K562 (cell line): ENCODE measurements at regions not wholly inside any gene's neighbourhood (a gene's known extent, or its start where the extent isn't known, plus 50 kb on each side); places are given as distances from the start of the nearest gene placed in this dataset.
A peak's percentile ranks its signal among the peaks of the same experiment; 100 is the strongest.

ENCODE experiments used
- ADNP ChIP-seq: fragments of 200-800 bp; sonication (Bioruptor generic); IDR thresholded peaks from 2 replicates; pipeline ENCODE4 v1.6.1; 2016; ENCODE audit warnings: missing genetic modification characterization, missing compliant biosample characterization
- FOS ChIP-seq: IDR thresholded peaks from 3 replicates; pipeline ENCODE4 v1.6.1; 2011; ENCODE audit not compliant: insufficient read length; ENCODE audit errors: extremely low read depth
- FOXM1 ChIP-seq, 2 experiments: fragments of 450-650 bp in 1 of 2; sonication (generic) in 1 of 2; formaldehyde crosslinking in 1 of 2; IDR thresholded peaks; 2 replicates each; pipeline versions ENCODE4 v1.6.1 to v1.9.0; 2017 to 2022; ENCODE audit warnings: low read depth in 2 of 2, mild to moderate bottlenecking in 2 of 2, missing genetic modification reagents in 1 of 2, moderate library complexity in 1 of 2
- GATA2 ChIP-seq: sonication (generic); formaldehyde crosslinking; IDR thresholded peaks from 2 replicates; pipeline ENCODE4 v1.4.0; 2020; ENCODE audit warnings: mild to moderate bottlenecking, missing genetic modification reagents
- HDAC1 ChIP-seq, 2 experiments: fragments of 450-650 bp; IDR thresholded peaks; 2 replicates each; pipeline ENCODE4 v1.6.1; 2016 to 2017; ENCODE audit warnings: inconsistent platforms in 1 of 2, mild to moderate bottlenecking in 1 of 2, moderate library complexity in 1 of 2
- JUND ChIP-seq, 2 experiments: IDR thresholded peaks; 2 replicates in 1 of 2; 3 replicates in 1 of 2; pipeline ENCODE4 v1.6.1; 2011; ENCODE audit warnings: borderline replicate concordance in 2 of 2, low read depth in 2 of 2, low read length in 2 of 2, improper control_type of control experiment in 1 of 2, missing biosample characterization in 1 of 2, missing genetic modification characterization in 1 of 2, missing genetic modification reagents in 1 of 2
- TAF9B ChIP-seq: fragments of 450-650 bp; IDR thresholded peaks from 2 replicates; pipeline ENCODE4 v1.6.1; 2018; ENCODE audit warnings: mild to moderate bottlenecking; ENCODE audit not compliant: partially characterized antibody
- TGIF2 ChIP-seq: sonication (generic); formaldehyde crosslinking; IDR thresholded peaks from 2 replicates; pipeline ENCODE4 v1.8.1; 2022; ENCODE audit warnings: mild to moderate bottlenecking, missing genetic modification reagents, moderate library complexity
- TRIM24 ChIP-seq, 2 experiments: fragments of 450-650 bp; IDR thresholded peaks; 2 replicates each; pipeline ENCODE4 v1.6.1; 2016
- ZNF79 ChIP-seq: fragments of 250-450 bp; sonication (Bioruptor Pico); IDR thresholded peaks from 2 replicates; pipeline ENCODE4 v1.4.0; 2020; ENCODE audit warnings: low read depth, mild to moderate bottlenecking, moderate library complexity
- TF ChIP-seq, protein P1 (sequence below): sonication (generic); formaldehyde crosslinking; IDR thresholded peaks from 2 replicates; pipeline ENCODE4 v1.8.1; 2022; ENCODE audit warnings: missing genetic modification reagents
- TF ChIP-seq, protein P2 (sequence below), 2 experiments: fragments of 450-650 bp in 1 of 2; IDR thresholded peaks; 2 replicates each; pipeline ENCODE4 v1.6.1; 2011 to 2017; ENCODE audit warnings: low read depth in 2 of 2, antibody characterized with exemption in 1 of 2, borderline replicate concordance in 1 of 2, low read length in 1 of 2, mild to moderate bottlenecking in 1 of 2, mixed read lengths in 1 of 2; ENCODE audit not compliant: control insufficient read depth in 1 of 2
- TF ChIP-seq, protein P3 (sequence below), 2 experiments: fragments of 450-650 bp; IDR thresholded peaks; 2 replicates each; pipeline ENCODE4 v1.6.1; 2018; ENCODE audit warnings: mild to moderate bottlenecking in 2 of 2, low read depth in 1 of 2; ENCODE audit not compliant: partially characterized antibody in 2 of 2
- TF ChIP-seq, protein P4 (sequence below): fragments of 450-650 bp; conservative IDR thresholded peaks from 2 replicates; pipeline ENCODE4 v1.6.1; 2016; ENCODE audit warnings: missing genetic modification characterization, low read depth, mild to moderate bottlenecking, missing compliant biosample characterization, moderate library complexity
- TF ChIP-seq, protein P5 (sequence below), 2 experiments: fragments of 450-650 bp in 1 of 2; sonication (generic) in 1 of 2; formaldehyde crosslinking in 1 of 2; IDR thresholded peaks in 1 of 2; conservative IDR thresholded peaks in 1 of 2; 2 replicates each; pipeline versions ENCODE4 v1.6.1 to v1.8.1; 2016 to 2023; ENCODE audit warnings: mild to moderate bottlenecking in 2 of 2, moderate library complexity in 2 of 2, inconsistent platforms in 1 of 2, missing genetic modification reagents in 1 of 2

DNA sequence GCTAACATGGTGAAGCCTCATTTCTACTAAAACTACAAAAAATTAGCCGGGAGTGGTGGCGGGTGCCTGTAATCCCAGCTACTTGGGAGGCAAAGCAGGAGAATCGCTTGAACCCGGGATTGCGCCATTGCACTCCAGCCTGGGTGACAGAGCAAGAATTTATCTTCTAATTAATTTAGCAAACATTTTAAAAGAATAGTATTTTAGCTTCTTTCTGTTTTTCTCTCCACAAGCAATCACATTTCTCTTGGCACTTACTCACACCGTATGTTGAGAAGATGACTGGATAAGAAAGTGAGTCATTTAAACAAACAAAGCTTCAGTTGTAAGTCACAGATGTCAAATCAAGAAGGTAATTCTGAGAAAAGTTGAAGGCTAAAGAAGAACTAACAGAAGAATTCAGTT is 264.0 kb downstream of the ARL4A start (continued):
- peak; percentile 100 for TF ChIP-seq JUND (IDR thresholded peaks at IDR 0.05; ENCODE audit: borderline replicate concordance, low read depth, low read length)
- TF ChIP-seq JUND (tag; IDR thresholded peaks at IDR 0.05; ENCODE audit: borderline replicate concordance, low read depth, low read length), result peak; percentile 99
- TF ChIP-seq, protein P1, sequence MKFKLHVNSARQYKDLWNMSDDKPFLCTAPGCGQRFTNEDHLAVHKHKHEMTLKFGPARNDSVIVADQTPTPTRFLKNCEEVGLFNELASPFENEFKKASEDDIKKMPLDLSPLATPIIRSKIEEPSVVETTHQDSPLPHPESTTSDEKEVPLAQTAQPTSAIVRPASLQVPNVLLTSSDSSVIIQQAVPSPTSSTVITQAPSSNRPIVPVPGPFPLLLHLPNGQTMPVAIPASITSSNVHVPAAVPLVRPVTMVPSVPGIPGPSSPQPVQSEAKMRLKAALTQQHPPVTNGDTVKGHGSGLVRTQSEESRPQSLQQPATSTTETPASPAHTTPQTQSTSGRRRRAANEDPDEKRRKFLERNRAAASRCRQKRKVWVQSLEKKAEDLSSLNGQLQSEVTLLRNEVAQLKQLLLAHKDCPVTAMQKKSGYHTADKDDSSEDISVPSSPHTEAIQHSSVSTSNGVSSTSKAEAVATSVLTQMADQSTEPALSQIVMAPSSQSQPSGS (CRISPR knock-in tag), result no peak
- TF ChIP-seq ZNF79 (CRISPR knock-in tag), result no peak
- peak in 1 of 2 experiments; percentile 85; a peak in 2 of 4 replicates for TF ChIP-seq HDAC1 (IDR thresholded peaks at IDR 0.05)
- TF ChIP-seq TRIM24 (IDR thresholded peaks at IDR 0.05), result peak; percentile 79 to 91; a peak in 2 of 4 replicates
- TF ChIP-seq FOXM1 (IDR thresholded peaks at IDR 0.05; ENCODE audit: low read depth), result peak; percentile 73
- no peak for TF ChIP-seq FOXM1 (CRISPR knock-in tag; IDR thresholded peaks at IDR 0.05; ENCODE audit: low read depth)
- TF ChIP-seq TGIF2, result no peak
- TF ChIP-seq ADNP, result peak; percentile 88
- peak; percentile 66 for TF ChIP-seq FOS
- TF ChIP-seq TAF9B, result peak; percentile 65
- TF ChIP-seq, protein P2, sequence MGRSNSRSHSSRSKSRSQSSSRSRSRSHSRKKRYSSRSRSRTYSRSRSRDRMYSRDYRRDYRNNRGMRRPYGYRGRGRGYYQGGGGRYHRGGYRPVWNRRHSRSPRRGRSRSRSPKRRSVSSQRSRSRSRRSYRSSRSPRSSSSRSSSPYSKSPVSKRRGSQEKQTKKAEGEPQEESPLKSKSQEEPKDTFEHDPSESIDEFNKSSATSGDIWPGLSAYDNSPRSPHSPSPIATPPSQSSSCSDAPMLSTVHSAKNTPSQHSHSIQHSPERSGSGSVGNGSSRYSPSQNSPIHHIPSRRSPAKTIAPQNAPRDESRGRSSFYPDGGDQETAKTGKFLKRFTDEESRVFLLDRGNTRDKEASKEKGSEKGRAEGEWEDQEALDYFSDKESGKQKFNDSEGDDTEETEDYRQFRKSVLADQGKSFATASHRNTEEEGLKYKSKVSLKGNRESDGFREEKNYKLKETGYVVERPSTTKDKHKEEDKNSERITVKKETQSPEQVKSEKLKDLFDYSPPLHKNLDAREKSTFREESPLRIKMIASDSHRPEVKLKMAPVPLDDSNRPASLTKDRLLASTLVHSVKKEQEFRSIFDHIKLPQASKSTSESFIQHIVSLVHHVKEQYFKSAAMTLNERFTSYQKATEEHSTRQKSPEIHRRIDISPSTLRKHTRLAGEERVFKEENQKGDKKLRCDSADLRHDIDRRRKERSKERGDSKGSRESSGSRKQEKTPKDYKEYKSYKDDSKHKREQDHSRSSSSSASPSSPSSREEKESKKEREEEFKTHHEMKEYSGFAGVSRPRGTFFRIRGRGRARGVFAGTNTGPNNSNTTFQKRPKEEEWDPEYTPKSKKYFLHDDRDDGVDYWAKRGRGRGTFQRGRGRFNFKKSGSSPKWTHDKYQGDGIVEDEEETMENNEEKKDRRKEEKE (IDR thresholded peaks at IDR 0.05; ENCODE audit: borderline replicate concordance in 1 of 2, control insufficient read depth in 1 of 2, low read depth in 2 of 2, low read length in 1 of 2), result no peak
- TF ChIP-seq, protein P3, sequence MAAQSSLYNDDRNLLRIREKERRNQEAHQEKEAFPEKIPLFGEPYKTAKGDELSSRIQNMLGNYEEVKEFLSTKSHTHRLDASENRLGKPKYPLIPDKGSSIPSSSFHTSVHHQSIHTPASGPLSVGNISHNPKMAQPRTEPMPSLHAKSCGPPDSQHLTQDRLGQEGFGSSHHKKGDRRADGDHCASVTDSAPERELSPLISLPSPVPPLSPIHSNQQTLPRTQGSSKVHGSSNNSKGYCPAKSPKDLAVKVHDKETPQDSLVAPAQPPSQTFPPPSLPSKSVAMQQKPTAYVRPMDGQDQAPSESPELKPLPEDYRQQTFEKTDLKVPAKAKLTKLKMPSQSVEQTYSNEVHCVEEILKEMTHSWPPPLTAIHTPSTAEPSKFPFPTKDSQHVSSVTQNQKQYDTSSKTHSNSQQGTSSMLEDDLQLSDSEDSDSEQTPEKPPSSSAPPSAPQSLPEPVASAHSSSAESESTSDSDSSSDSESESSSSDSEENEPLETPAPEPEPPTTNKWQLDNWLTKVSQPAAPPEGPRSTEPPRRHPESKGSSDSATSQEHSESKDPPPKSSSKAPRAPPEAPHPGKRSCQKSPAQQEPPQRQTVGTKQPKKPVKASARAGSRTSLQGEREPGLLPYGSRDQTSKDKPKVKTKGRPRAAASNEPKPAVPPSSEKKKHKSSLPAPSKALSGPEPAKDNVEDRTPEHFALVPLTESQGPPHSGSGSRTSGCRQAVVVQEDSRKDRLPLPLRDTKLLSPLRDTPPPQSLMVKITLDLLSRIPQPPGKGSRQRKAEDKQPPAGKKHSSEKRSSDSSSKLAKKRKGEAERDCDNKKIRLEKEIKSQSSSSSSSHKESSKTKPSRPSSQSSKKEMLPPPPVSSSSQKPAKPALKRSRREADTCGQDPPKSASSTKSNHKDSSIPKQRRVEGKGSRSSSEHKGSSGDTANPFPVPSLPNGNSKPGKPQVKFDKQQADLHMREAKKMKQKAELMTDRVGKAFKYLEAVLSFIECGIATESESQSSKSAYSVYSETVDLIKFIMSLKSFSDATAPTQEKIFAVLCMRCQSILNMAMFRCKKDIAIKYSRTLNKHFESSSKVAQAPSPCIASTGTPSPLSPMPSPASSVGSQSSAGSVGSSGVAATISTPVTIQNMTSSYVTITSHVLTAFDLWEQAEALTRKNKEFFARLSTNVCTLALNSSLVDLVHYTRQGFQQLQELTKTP (IDR thresholded peaks at IDR 0.05; ENCODE audit: low read depth in 1 of 2, partially characterized antibody in 2 of 2), result peak; percentile 31 to 85
- TF ChIP-seq, protein P4, sequence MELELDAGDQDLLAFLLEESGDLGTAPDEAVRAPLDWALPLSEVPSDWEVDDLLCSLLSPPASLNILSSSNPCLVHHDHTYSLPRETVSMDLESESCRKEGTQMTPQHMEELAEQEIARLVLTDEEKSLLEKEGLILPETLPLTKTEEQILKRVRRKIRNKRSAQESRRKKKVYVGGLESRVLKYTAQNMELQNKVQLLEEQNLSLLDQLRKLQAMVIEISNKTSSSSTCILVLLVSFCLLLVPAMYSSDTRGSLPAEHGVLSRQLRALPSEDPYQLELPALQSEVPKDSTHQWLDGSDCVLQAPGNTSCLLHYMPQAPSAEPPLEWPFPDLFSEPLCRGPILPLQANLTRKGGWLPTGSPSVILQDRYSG, result no peak
- peak; percentile 90 for TF ChIP-seq GATA2 (CRISPR knock-in tag)
- TF ChIP-seq, protein P5, sequence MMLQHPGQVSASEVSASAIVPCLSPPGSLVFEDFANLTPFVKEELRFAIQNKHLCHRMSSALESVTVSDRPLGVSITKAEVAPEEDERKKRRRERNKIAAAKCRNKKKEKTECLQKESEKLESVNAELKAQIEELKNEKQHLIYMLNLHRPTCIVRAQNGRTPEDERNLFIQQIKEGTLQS (IDR thresholded peaks at IDR 0.05), result peak; percentile 97
- TF ChIP-seq, protein P5 (CRISPR knock-in tag; conservative IDR thresholded peaks at IDR 0.05), result peak; percentile 91
